ENCODE measurements at regions not wholly inside any gene's neighbourhood (a gene's known extent, or its start where the extent isn't known, plus 50 kb on each side); places are given as distances from the start of the nearest gene placed in this dataset.

DNA sequence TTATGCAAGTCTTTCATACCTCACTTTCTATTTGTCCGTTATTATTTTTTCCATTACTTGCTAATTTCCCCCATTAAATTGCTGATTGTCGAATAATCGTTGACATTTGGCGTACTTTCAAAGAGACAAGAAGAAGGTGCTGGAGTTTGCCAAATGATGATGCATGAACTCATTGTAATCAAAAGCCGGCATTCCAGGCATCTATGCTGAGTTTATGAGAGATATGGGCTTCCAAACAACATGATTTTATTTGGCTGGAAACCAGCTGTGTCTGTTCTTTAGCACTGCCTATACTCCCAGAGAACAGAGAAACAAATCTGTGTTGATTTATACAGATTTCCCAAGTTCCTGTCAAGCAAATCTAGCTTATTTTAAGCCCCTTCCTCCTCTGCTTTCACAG is 80.8 kb upstream of the RPS6KA3 start:
- no peaks in the 10 kb centered on the region for H3K79me2 ChIP-seq
- no peak overlapping the region for H3K27ac ChIP-seq
- no peaks in the 10 kb centered on the region for H4K20me1 ChIP-seq (ENCODE audit: insufficient read depth, poor library complexity, severe bottlenecking)
- H3K4me3 ChIP-seq, result no peak overlapping the region
- H3K9me3 ChIP-seq (ENCODE audit: low read depth), result no peaks in the 10 kb centered on the region
- TF ChIP-seq, protein P1, sequence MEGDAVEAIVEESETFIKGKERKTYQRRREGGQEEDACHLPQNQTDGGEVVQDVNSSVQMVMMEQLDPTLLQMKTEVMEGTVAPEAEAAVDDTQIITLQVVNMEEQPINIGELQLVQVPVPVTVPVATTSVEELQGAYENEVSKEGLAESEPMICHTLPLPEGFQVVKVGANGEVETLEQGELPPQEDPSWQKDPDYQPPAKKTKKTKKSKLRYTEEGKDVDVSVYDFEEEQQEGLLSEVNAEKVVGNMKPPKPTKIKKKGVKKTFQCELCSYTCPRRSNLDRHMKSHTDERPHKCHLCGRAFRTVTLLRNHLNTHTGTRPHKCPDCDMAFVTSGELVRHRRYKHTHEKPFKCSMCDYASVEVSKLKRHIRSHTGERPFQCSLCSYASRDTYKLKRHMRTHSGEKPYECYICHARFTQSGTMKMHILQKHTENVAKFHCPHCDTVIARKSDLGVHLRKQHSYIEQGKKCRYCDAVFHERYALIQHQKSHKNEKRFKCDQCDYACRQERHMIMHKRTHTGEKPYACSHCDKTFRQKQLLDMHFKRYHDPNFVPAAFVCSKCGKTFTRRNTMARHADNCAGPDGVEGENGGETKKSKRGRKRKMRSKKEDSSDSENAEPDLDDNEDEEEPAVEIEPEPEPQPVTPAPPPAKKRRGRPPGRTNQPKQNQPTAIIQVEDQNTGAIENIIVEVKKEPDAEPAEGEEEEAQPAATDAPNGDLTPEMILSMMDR (IDR thresholded peaks at IDR 0.05; ENCODE audit: poor library complexity), result no peak
- no peak for TF ChIP-seq EZH2 (IDR thresholded peaks at IDR 0.05; ENCODE audit: borderline replicate concordance)
- TF ChIP-seq EZH2phosphoT487 (IDR thresholded peaks at IDR 0.05; ENCODE audit: low read depth, severe bottlenecking, unreplicated experiment), result no peak
- WGBS (ENCODE audit: low lambda C conversion rate, missing lambda C conversion rate), result 60% methylated on average over 5 of the region's 5 CpGs
- H3K27me3 ChIP-seq, result no peaks in the 10 kb centered on the region
- no peaks in the 10 kb centered on the region for H3K36me3 ChIP-seq (replicated peaks; ENCODE audit: insufficient read depth, low read depth)
- H3K4me2 ChIP-seq, result no peak overlapping the region
- no peaks in the 10 kb centered on the region for H3K4me1 ChIP-seq (ENCODE audit: insufficient read depth)
- no peaks in the 10 kb centered on the region for H3K9me2 ChIP-seq (replicated peaks; ENCODE audit: insufficient read depth)
- no peak for DNase-seq (ENCODE audit: low spot score)
- H2AFZ ChIP-seq, result no peak overlapping the region

DNA sequence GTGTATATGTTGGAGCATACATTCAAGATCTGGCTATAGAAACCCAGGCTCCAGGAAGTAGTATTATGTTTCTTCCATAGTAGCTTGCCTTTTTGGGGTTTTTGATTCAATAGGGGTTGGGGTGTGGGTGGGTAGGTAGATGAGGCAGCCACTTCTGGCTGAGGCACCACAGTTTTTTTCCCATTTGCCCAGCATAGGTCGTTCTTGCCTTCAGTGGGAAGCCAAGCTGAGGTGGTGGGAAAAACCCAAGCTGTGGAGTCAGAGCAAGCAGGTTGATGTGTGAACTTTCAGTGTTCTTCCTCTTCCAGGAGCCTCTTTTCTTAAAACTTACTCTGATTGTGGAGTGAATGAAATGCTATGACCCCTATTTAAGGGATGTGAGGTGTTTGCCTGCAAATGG is 67.0 kb upstream of the RPS6KA3 start:
- Histone ChIP-seq H3K27me3 (no peaks in the 10 kb centered on the region), H2AFZ (no peak overlapping the region), H3K4me2 (no peak overlapping the region), H3K9me3 (ENCODE audit: low read depth) (no peaks in the 10 kb centered on the region), H3K79me2 (no peaks in the 10 kb centered on the region), H3K4me1 (ENCODE audit: insufficient read depth) (no peaks in the 10 kb centered on the region), H3K9me2 (replicated peaks; ENCODE audit: insufficient read depth) (no peaks in the 10 kb centered on the region), H3K4me3 (no peak overlapping the region), H3K36me3 (replicated peaks; ENCODE audit: insufficient read depth, low read depth) (no peaks in the 10 kb centered on the region), H3K27ac (no peak overlapping the region), H4K20me1 (ENCODE audit: insufficient read depth, poor library complexity, severe bottlenecking) (no peaks in the 10 kb centered on the region)
- TF ChIP-seq EZH2phosphoT487 (IDR thresholded peaks at IDR 0.05; ENCODE audit: low read depth, severe bottlenecking, unreplicated experiment) (no peak), EZH2 (IDR thresholded peaks at IDR 0.05; ENCODE audit: borderline replicate concordance) (no peak)
- TF ChIP-seq, protein P1 (IDR thresholded peaks at IDR 0.05; ENCODE audit: poor library complexity), result no peak
- DNase-seq (ENCODE audit: low spot score), result no peak
- WGBS (ENCODE audit: low lambda C conversion rate, missing lambda C conversion rate), result 20% methylated on average over 1 of the region's 1 CpG

DNA sequence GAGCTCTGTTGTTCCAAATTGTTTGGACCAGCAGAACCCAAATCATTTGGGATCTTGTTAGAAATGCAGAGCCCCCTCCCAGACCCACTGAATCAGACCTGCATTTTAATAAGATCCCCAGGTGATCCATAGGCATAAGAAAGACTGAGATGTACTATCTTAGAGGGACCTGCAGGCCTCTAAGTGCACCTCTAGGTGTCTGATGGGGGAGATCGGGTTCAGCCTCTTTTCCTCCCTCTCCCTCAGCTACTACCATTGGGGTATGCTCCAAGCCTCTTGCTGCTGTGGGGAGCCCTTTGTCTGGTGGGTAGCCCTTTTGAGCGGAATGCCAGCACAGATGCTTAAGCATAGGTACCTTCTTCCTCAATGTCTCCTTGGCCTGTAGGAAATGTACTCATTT is 63.8 kb upstream of the RPS6KA3 start:
- Histone ChIP-seq H3K9me2 (replicated peaks; ENCODE audit: insufficient read depth) (no peaks in the 10 kb centered on the region), H3K79me2 (no peaks in the 10 kb centered on the region), H3K27ac (no peak overlapping the region), H2AFZ (no peak overlapping the region), H3K4me1 (ENCODE audit: insufficient read depth) (no peaks in the 10 kb centered on the region), H4K20me1 (ENCODE audit: insufficient read depth, poor library complexity, severe bottlenecking) (no peaks in the 10 kb centered on the region), H3K4me3 (no peak overlapping the region), H3K27me3 (no peaks in the 10 kb centered on the region), H3K9me3 (ENCODE audit: low read depth) (no peaks in the 10 kb centered on the region), H3K36me3 (replicated peaks; ENCODE audit: insufficient read depth, low read depth) (no peaks in the 10 kb centered on the region), H3K4me2 (no peak overlapping the region)
- TF ChIP-seq EZH2phosphoT487 (IDR thresholded peaks at IDR 0.05; ENCODE audit: low read depth, severe bottlenecking, unreplicated experiment), result no peak
- TF ChIP-seq, protein P1 (IDR thresholded peaks at IDR 0.05; ENCODE audit: poor library complexity), result no peak
- TF ChIP-seq EZH2 (IDR thresholded peaks at IDR 0.05; ENCODE audit: borderline replicate concordance), result no peak
- DNase-seq (ENCODE audit: low spot score), result no peak
- WGBS (ENCODE audit: low lambda C conversion rate, missing lambda C conversion rate), result 73% methylated on average over 2 of the region's 2 CpGs

DNA sequence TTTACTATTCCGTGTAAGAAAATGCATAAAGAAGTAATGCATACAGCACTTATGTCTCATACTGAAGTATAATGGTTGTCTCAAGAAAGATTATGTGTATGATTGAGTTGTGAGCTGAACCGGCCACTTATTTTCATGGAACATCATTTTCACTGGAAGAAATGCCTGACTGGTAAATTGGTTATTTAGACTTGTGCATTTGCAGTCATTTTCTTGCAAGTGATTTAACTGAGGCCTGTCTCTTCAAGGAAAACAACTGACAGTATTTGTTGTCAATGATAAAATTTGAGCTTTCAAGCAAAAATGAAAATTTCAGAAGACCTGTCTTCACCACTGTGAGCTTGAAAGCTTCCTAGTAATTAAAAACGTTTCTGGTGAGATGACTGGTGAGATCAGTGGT is 62.7 kb upstream of the RPS6KA3 start:
- Histone ChIP-seq H3K36me3 (replicated peaks; ENCODE audit: insufficient read depth, low read depth) (no peaks in the 10 kb centered on the region), H3K27ac (no peak overlapping the region), H3K4me1 (ENCODE audit: insufficient read depth) (no peaks in the 10 kb centered on the region), H3K4me3 (no peak overlapping the region), H3K4me2 (no peak overlapping the region), H3K79me2 (no peaks in the 10 kb centered on the region), H3K9me3 (ENCODE audit: low read depth) (no peaks in the 10 kb centered on the region), H4K20me1 (ENCODE audit: insufficient read depth, poor library complexity, severe bottlenecking) (no peaks in the 10 kb centered on the region), H3K27me3 (no peaks in the 10 kb centered on the region), H3K9me2 (replicated peaks; ENCODE audit: insufficient read depth) (no peaks in the 10 kb centered on the region), H2AFZ (no peak overlapping the region)
- no peak for DNase-seq (ENCODE audit: low spot score)
- no peak for TF ChIP-seq EZH2 (IDR thresholded peaks at IDR 0.05; ENCODE audit: borderline replicate concordance)
- no peak for TF ChIP-seq EZH2phosphoT487 (IDR thresholded peaks at IDR 0.05; ENCODE audit: low read depth, severe bottlenecking, unreplicated experiment)
- WGBS (ENCODE audit: low lambda C conversion rate, missing lambda C conversion rate), result 69% methylated on average over 3 of the region's 3 CpGs

Data from hepatocyte (in vitro differentiated cells).